ENCODE measurements at regions not wholly inside any gene's neighbourhood (a gene's known extent, or its start where the extent isn't known, plus 50 kb on each side); places are given as distances from the start of the nearest gene placed in this dataset.

DNA sequence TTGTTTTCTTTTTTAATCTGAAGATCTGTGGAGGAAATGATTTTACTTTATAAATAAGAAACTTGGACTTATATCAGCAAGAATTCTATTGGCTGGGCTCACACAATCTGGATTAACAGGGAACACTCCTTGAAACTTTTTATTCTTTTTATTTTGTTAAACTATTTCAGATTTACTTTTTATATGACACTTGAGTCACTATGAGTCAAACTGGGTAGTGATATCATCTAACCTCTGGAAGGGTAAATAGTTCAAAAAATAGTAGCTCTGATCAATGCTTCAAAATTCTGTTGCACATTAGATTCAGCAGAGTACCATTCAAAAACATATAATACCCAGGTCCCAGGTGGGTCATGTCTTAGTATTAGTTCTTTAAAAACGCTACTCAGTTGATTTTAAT, 55.1 kb upstream of the NBEA start:
- no peak for DNase-seq (ENCODE audit: low spot score)

Data from CD4-positive, alpha-beta T cell treated with Interleukin-6 at 100 ng/mL for 8 hours (primary cell).